ENCODE measurements at regions not wholly inside any gene's neighbourhood (a gene's known extent, or its start where the extent isn't known, plus 50 kb on each side); places are given as distances from the start of the nearest gene placed in this dataset.

GRCh38 chr6:14671937-14672336 lies 554.4 kb downstream of the CD83 start:
- Histone ChIP-seq H3K4me2 (ENCODE audit: insufficient read depth, insufficient read length, low read length) (no peak overlapping the region), H4K8ac (replicated peaks; ENCODE audit: insufficient read length, low read depth, low read length) (no peak overlapping the region), H3K23me2 (ENCODE audit: insufficient read length, low read depth, low read length, poor library complexity, severe bottlenecking) (no peaks in the 10 kb centered on the region), H3K79me1 (ENCODE audit: insufficient read depth, low read depth, low read length, poor library complexity, severe bottlenecking) (no peaks in the 10 kb centered on the region), H4K91ac (ENCODE audit: insufficient read length, low read depth, low read length) (no peak overlapping the region), H2BK120ac (ENCODE audit: low read depth, low read length, poor library complexity, severe bottlenecking) (no peak overlapping the region), H3K9ac (ENCODE audit: extremely low read depth, insufficient read length, low read length) (no peak overlapping the region), H2BK15ac (ENCODE audit: low read depth, low read length) (no peak overlapping the region), H2BK12ac (ENCODE audit: insufficient read length, low read depth, low read length) (no peak overlapping the region), H3K27me3 (ENCODE audit: insufficient read depth, low read length) (no peaks in the 10 kb centered on the region), H2AK5ac (ENCODE audit: insufficient read length, low read length) (no peak overlapping the region), H3K18ac (ENCODE audit: insufficient read length, low read depth, low read length) (no peak overlapping the region), H4K5ac (ENCODE audit: insufficient read length, low read depth, low read length) (no peak overlapping the region), H3K79me2 (ENCODE audit: insufficient read depth, low read length) (no peaks in the 10 kb centered on the region), H3T11ph (ENCODE audit: low read length) (no peak overlapping the region), H2AFZ (ENCODE audit: low read length) (no peak overlapping the region), H3K14ac (ENCODE audit: insufficient read depth, low read length) (no peak overlapping the region), H3K4ac (ENCODE audit: low read depth, low read length) (no peak overlapping the region), H3K9me3 (ENCODE audit: control insufficient read depth, low read depth, low read length) (no peaks in the 10 kb centered on the region), H3K4me1 (ENCODE audit: insufficient read depth, low read length) (no peaks in the 10 kb centered on the region; the same call in 1 of the 2 replicates), H2BK5ac (ENCODE audit: insufficient read length, low read length) (no peak overlapping the region), H3K27ac (ENCODE audit: insufficient read length, low read depth, low read length) (no peak overlapping the region), H2BK20ac (ENCODE audit: low read depth, low read length, poor library complexity, severe bottlenecking) (no peak overlapping the region), H3K56ac (ENCODE audit: insufficient read length, low read depth, low read length) (no peak overlapping the region), H3K23ac (ENCODE audit: insufficient read length, low read depth, low read length) (no peak overlapping the region), H4K20me1 (ENCODE audit: control insufficient read depth, insufficient read depth, insufficient read length) (no peaks in the 10 kb centered on the region)
- no peaks in the 10 kb centered on the region; a peak in 2 of 7 replicates for H3K36me3 Mint-ChIP-seq (ENCODE audit: insufficient read depth in 1 of 3, low read depth in 3 of 3)
- no peak for DNase-seq
- no CpG with 5 or more reads among the region's 1 CpG for WGBS (ENCODE audit: extremely low coverage, insufficient read length, low lambda C conversion rate)
- H3K27ac Mint-ChIP-seq, result no peak overlapping the region
- TF ChIP-seq, protein P1, sequence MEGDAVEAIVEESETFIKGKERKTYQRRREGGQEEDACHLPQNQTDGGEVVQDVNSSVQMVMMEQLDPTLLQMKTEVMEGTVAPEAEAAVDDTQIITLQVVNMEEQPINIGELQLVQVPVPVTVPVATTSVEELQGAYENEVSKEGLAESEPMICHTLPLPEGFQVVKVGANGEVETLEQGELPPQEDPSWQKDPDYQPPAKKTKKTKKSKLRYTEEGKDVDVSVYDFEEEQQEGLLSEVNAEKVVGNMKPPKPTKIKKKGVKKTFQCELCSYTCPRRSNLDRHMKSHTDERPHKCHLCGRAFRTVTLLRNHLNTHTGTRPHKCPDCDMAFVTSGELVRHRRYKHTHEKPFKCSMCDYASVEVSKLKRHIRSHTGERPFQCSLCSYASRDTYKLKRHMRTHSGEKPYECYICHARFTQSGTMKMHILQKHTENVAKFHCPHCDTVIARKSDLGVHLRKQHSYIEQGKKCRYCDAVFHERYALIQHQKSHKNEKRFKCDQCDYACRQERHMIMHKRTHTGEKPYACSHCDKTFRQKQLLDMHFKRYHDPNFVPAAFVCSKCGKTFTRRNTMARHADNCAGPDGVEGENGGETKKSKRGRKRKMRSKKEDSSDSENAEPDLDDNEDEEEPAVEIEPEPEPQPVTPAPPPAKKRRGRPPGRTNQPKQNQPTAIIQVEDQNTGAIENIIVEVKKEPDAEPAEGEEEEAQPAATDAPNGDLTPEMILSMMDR (conservative IDR thresholded peaks at IDR 0.05), result no peak
- no peaks in the 10 kb centered on the region for H3K27me3 Mint-ChIP-seq (ENCODE audit: low read depth)
- H3K4me3 Mint-ChIP-seq, result no peak overlapping the region
- no peaks in the 10 kb centered on the region for H3K9me3 Mint-ChIP-seq
- peaks cover 2 to 5% of the 10 kb centered on the region in 2 experiments for H3K4me1 Mint-ChIP-seq
